Type B pancreatic cell (in vitro differentiated cells): ENCODE measurements at regions not wholly inside any gene's neighbourhood (a gene's known extent, or its start where the extent isn't known, plus 50 kb on each side); places are given as distances from the start of the nearest gene placed in this dataset.

Source experiments
- DNase-seq: peaks from one replicate; pipeline ENCODE4 v3.0.0; 2021; ENCODE audit warnings: mixed read lengths; ENCODE audit not compliant: unreplicated experiment; ENCODE audit errors: extremely low spot score
- H3K27ac Mint-ChIP-seq: 2 replicates; pipeline ENCODE4 v1.8.0; 2021; ENCODE audit warnings: mild to moderate bottlenecking, mixed read lengths
- H3K27me3 Mint-ChIP-seq: 2 replicates; pipeline ENCODE4 v1.8.0; 2021; ENCODE audit warnings: mixed read lengths
- H3K36me3 Mint-ChIP-seq: 2 replicates; pipeline ENCODE4 v1.8.0; 2021; ENCODE audit warnings: mixed read lengths
- H3K4me1 Mint-ChIP-seq: one replicate; pipeline ENCODE4 v1.8.0; 2021; ENCODE audit warnings: mixed read lengths; ENCODE audit not compliant: unreplicated experiment
- H3K4me3 Mint-ChIP-seq: 2 replicates; pipeline ENCODE4 v1.8.0; 2021; ENCODE audit warnings: mild to moderate bottlenecking, mixed read lengths
- H3K9me3 Mint-ChIP-seq: 2 replicates; pipeline ENCODE4 v1.8.0; 2021; ENCODE audit warnings: mixed read lengths
- TF ChIP-seq, protein P1 (sequence below): fragments of 200-600 bp; sonication (generic); conservative IDR thresholded peaks from 2 replicates; pipeline ENCODE4 v1.5.0; 2021; ENCODE audit warnings: antibody characterized with exemption, mild to moderate bottlenecking

GRCh38 chr5:45179686-45180085 lies 370.9 kb downstream of the MRPS30 start:
- Mint-ChIP-seq H3K36me3 (no peaks in the 10 kb centered on the region), H3K27me3 (no peaks in the 10 kb centered on the region), H3K4me3 (no peak overlapping the region), H3K9me3 (no peaks in the 10 kb centered on the region), H3K27ac (no peak overlapping the region), H3K4me1 (no peaks in the 10 kb centered on the region)
- no peak for DNase-seq
- TF ChIP-seq, protein P1, sequence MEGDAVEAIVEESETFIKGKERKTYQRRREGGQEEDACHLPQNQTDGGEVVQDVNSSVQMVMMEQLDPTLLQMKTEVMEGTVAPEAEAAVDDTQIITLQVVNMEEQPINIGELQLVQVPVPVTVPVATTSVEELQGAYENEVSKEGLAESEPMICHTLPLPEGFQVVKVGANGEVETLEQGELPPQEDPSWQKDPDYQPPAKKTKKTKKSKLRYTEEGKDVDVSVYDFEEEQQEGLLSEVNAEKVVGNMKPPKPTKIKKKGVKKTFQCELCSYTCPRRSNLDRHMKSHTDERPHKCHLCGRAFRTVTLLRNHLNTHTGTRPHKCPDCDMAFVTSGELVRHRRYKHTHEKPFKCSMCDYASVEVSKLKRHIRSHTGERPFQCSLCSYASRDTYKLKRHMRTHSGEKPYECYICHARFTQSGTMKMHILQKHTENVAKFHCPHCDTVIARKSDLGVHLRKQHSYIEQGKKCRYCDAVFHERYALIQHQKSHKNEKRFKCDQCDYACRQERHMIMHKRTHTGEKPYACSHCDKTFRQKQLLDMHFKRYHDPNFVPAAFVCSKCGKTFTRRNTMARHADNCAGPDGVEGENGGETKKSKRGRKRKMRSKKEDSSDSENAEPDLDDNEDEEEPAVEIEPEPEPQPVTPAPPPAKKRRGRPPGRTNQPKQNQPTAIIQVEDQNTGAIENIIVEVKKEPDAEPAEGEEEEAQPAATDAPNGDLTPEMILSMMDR, result no peak

DNA sequence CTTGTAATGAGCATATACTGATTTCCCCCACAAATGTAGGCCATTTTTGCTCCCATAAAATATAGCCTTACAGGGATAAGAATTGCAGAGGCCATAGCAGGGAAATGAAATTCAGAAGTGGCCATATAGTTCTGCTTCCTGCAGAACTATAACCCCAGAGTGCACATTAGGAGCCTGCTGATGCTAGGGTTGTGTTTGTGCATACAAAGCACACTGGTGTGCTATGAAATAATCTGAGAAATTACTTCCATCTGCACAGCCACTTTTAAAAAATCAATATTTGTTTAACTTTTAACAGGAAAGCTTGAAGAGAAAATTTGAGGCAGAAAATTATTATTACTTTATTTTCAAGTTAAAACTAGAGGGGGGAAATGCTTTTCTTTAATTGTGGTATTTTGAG lies 380.3 kb downstream of the MRPS30 start:
- DNase-seq, result no peak
- Mint-ChIP-seq H3K36me3 (no peaks in the 10 kb centered on the region), H3K27me3 (no peaks in the 10 kb centered on the region), H3K27ac (no peak overlapping the region), H3K9me3 (no peaks in the 10 kb centered on the region), H3K4me3 (no peak overlapping the region), H3K4me1 (no peaks in the 10 kb centered on the region)
- TF ChIP-seq, protein P1, result no peak

GRCh38 chr5:45189481-45189880 lies 380.7 kb downstream of the MRPS30 start:
- H3K9me3 Mint-ChIP-seq, result no peaks in the 10 kb centered on the region
- no peak overlapping the region for H3K27ac Mint-ChIP-seq
- no peak for DNase-seq
- H3K36me3 Mint-ChIP-seq, result no peaks in the 10 kb centered on the region
- H3K4me3 Mint-ChIP-seq, result no peak overlapping the region
- TF ChIP-seq, protein P1, result no peak
- no peaks in the 10 kb centered on the region for H3K27me3 Mint-ChIP-seq
- no peaks in the 10 kb centered on the region for H3K4me1 Mint-ChIP-seq

DNA sequence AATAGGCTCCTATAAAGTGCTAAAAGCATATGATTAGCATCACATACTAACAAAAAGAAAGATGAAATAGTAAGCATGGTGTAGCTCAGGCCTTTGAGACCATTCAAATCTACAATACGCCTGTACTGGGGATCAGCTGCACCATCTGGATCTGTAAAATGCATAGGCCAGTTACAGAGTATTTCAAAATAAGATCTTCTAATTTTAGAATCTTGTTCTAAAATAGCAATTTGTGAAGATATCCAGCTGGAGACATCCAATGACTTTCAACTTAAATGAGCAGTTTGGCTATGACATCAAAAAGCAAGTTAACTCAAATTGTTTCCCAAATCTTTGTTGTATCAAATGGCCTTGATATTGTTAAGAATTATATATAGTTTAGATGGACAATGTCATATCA lies 386.3 kb downstream of the MRPS30 start:
- Mint-ChIP-seq H3K4me1 (no peaks in the 10 kb centered on the region), H3K9me3 (no peaks in the 10 kb centered on the region), H3K36me3 (no peaks in the 10 kb centered on the region), H3K4me3 (no peak overlapping the region), H3K27ac (no peak overlapping the region), H3K27me3 (no peaks in the 10 kb centered on the region)
- no peak for DNase-seq
- TF ChIP-seq, protein P1, result no peak
